Loucy (cell line): ENCODE measurements at regions not wholly inside any gene's neighbourhood (a gene's known extent, or its start where the extent isn't known, plus 50 kb on each side); places are given as distances from the start of the nearest gene placed in this dataset.

Source experiments
- H2AFZ ChIP-seq: fragments of 200-600 bp; sonication (generic); 2 replicates; pipeline ENCODE4 v1.6.0; 2016; ENCODE audit warnings: antibody characterized with exemption, mild to moderate bottlenecking, low read length, moderate library complexity
- H3F3A ChIP-seq: fragments of 200-600 bp; 2 replicates; pipeline ENCODE4 v1.6.0; 2016; ENCODE audit warnings: antibody characterized with exemption, low read depth, mild to moderate bottlenecking
- H3K27me3 ChIP-seq: fragments of 200-600 bp; sonication (generic); 2 replicates; pipeline ENCODE4 v1.6.1; 2014; ENCODE audit warnings: low read length, mild to moderate bottlenecking; ENCODE audit not compliant: insufficient read depth, poor library complexity, severe bottlenecking
- H3K36me3 ChIP-seq: fragments of 200-600 bp; sonication (generic); 2 replicates; pipeline ENCODE4 v1.6.1; 2016; ENCODE audit warnings: low read length; ENCODE audit not compliant: insufficient read depth
- H3K4me1 ChIP-seq: fragments of 200-600 bp; sonication (generic); 2 replicates; pipeline ENCODE4 v1.5.1; 2014; ENCODE audit warnings: low read length, mild to moderate bottlenecking; ENCODE audit not compliant: insufficient read depth, poor library complexity, severe bottlenecking
- H3K4me2 ChIP-seq: fragments of 200-600 bp; sonication (generic); 2 replicates; pipeline ENCODE4 v1.6.0; 2014; ENCODE audit warnings: antibody characterized with exemption, low read length, low read depth, mild to moderate bottlenecking; ENCODE audit not compliant: poor library complexity, severe bottlenecking
- H3K4me3 ChIP-seq: fragments of 200-600 bp; sonication (generic); 2 replicates; pipeline ENCODE4 v1.5.1; 2014; ENCODE audit warnings: low read length, mild to moderate bottlenecking, mixed read lengths; ENCODE audit not compliant: poor library complexity, severe bottlenecking
- H3K79me2 ChIP-seq: fragments of 200-600 bp; sonication (generic); 2 replicates; pipeline ENCODE4 v1.6.1; 2014; ENCODE audit warnings: low read length; ENCODE audit not compliant: insufficient read depth
- H3K9ac ChIP-seq: fragments of 200-600 bp; sonication (generic); 2 replicates; pipeline ENCODE4 v1.6.0; 2014; ENCODE audit warnings: mild to moderate bottlenecking, low read depth, low read length, moderate library complexity; ENCODE audit not compliant: poor library complexity, severe bottlenecking
- H3K9me2 ChIP-seq: fragments of 200-600 bp; sonication (generic); replicated peaks from 2 replicates; pipeline ENCODE4 v1.6.1; 2016; ENCODE audit warnings: low read depth, low read length, mixed read lengths
- H3K9me3 ChIP-seq: fragments of 200-600 bp; sonication (generic); 2 replicates; pipeline ENCODE4 v1.6.1; 2014; ENCODE audit warnings: mild to moderate bottlenecking, antibody characterized with exemption, low read length, low read depth; ENCODE audit not compliant: insufficient read depth
- H4K20me1 ChIP-seq: fragments of 200-600 bp; sonication (generic); 2 replicates; pipeline ENCODE4 v1.6.0; 2014; ENCODE audit warnings: antibody characterized with exemption, low read length, mild to moderate bottlenecking; ENCODE audit not compliant: insufficient read depth, poor library complexity, severe bottlenecking
- CTCF ChIP-seq: fragments of 200-600 bp; sonication (generic); conservative IDR thresholded peaks from 2 replicates; pipeline ENCODE4 v1.5.1; 2014; ENCODE audit warnings: mild to moderate bottlenecking, antibody characterized with exemption, low read length
- EZH2phosphoT487 ChIP-seq: fragments of 200-600 bp; IDR thresholded peaks from 2 replicates; pipeline ENCODE4 v1.6.1; 2018; ENCODE audit warnings: antibody characterized with exemption, mild to moderate bottlenecking, moderate library complexity, borderline replicate concordance

- Histone ChIP-seq H3K9me2 (no peaks in the 10 kb centered on the region), H4K20me1 (no peaks in the 10 kb centered on the region), H3F3A (no peaks in the 10 kb centered on the region), H3K79me2 (no peaks in the 10 kb centered on the region), H3K4me3 (no peak overlapping the region), H3K9ac (no peak overlapping the region), H3K27me3 (no peaks in the 10 kb centered on the region), H3K9me3 (no peaks in the 10 kb centered on the region), H3K4me2 (no peak overlapping the region), H3K4me1 (peaks cover 17% of the 10 kb centered on the region), H3K36me3 (no peaks in the 10 kb centered on the region), H2AFZ (no peak overlapping the region)
- TF ChIP-seq EZH2phosphoT487 (no peak), CTCF (no peak)
Measured at GRCh38 chr2:45233301-45233700, 224.0 kb upstream of the SIX2 start.

GRCh38 chr2:45232818-45233217 lies 223.6 kb upstream of the SIX2 start:
- Histone ChIP-seq H3K4me3 (no peak overlapping the region), H3K4me1 (peaks cover 12% of the 10 kb centered on the region), H3K4me2 (no peak overlapping the region), H3K9me2 (no peaks in the 10 kb centered on the region), H3K9me3 (peaks cover 3% of the 10 kb centered on the region; the same call in 1 of the 2 replicates), H3K79me2 (no peaks in the 10 kb centered on the region), H3K36me3 (no peaks in the 10 kb centered on the region), H3F3A (no peaks in the 10 kb centered on the region), H4K20me1 (no peaks in the 10 kb centered on the region), H3K9ac (no peak overlapping the region), H2AFZ (no peak overlapping the region), H3K27me3 (no peaks in the 10 kb centered on the region)
- TF ChIP-seq EZH2phosphoT487 (no peak), CTCF (no peak)

- no peaks in the 10 kb centered on the region for H3K9me2 ChIP-seq
- H3F3A ChIP-seq = no peaks in the 10 kb centered on the region
- H2AFZ ChIP-seq = no peak overlapping the region
- H3K9ac ChIP-seq = no peak overlapping the region
- peaks cover 5% of the 10 kb centered on the region; the same call in 1 of the 2 replicates for H3K9me3 ChIP-seq
- H3K4me2 ChIP-seq = no peak overlapping the region
- no peak for TF ChIP-seq EZH2phosphoT487
- no peak for TF ChIP-seq CTCF
- H3K4me3 ChIP-seq = no peak overlapping the region
- peaks cover 6% of the 10 kb centered on the region for H3K4me1 ChIP-seq
- H3K27me3 ChIP-seq = no peaks in the 10 kb centered on the region
- H4K20me1 ChIP-seq = no peaks in the 10 kb centered on the region
- H3K36me3 ChIP-seq = no peaks in the 10 kb centered on the region
- no peaks in the 10 kb centered on the region for H3K79me2 ChIP-seq
Measured at GRCh38 chr2:45229411-45229810, 220.2 kb upstream of the SIX2 start.
